H1 (cell line): ENCODE measurements at regions not wholly inside any gene's neighbourhood (a gene's known extent, or its start where the extent isn't known, plus 50 kb on each side); places are given as distances from the start of the nearest gene placed in this dataset.

Experiments
- CTCF ChIA-PET: fragments of 300-600 bp; sonication (Branson Sonifier 250); formaldehyde crosslinking; loops from one replicate; lab custom pipeline; 2021; ENCODE audit not compliant: partially characterized antibody; lab: Charles Lee
- POLR2A ChIA-PET: fragments of 300-600 bp; sonication (Branson Sonifier 250); formaldehyde crosslinking; loops from one replicate; lab custom pipeline; 2021; ENCODE audit warnings: inconsistent platforms; ENCODE audit not compliant: partially characterized antibody; lab: Charles Lee
- DNase-seq, 2 experiments: peaks; one replicate each; pipeline versions ENCODE4 v3.0.0 to v3.0.0-alpha.2; 2010 to 2022; ENCODE audit warnings: low spot score in 2 of 2, low read depth in 1 of 2, mixed read lengths in 1 of 2
- FAIRE-seq: peaks from 2 replicates; lab custom pipeline; 2011; peaks lifted over from hg19 to GRCh38; lab: Jason Lieb, UNC
- H2AFZ ChIP-seq: 2 replicates; pipeline ENCODE4 v1.8.1; 2012; ENCODE audit warnings: low read length, inconsistent platforms
- H2AK5ac ChIP-seq: 2 replicates; pipeline ENCODE4 v1.6.1; 2013; ENCODE audit warnings: low read depth, low read length
- H2BK120ac ChIP-seq: replicated peaks from 2 replicates; pipeline ENCODE3; 2013; ENCODE audit warnings: low read depth, low read length, inconsistent platforms
- H2BK12ac ChIP-seq: 2 replicates; pipeline ENCODE4 v1.6.1; 2013; ENCODE audit warnings: low read depth, low read length
- H2BK15ac ChIP-seq: 2 replicates; pipeline ENCODE4 v1.6.1; 2013; ENCODE audit warnings: low read length
- H2BK20ac ChIP-seq: 2 replicates; pipeline ENCODE4 v1.6.1; 2013; ENCODE audit warnings: low read length
- H2BK5ac ChIP-seq: 2 replicates; pipeline ENCODE4 v1.6.1; 2013; ENCODE audit warnings: low read depth, low read length
- H3K14ac ChIP-seq: 2 replicates; pipeline ENCODE4 v1.6.1; 2013; ENCODE audit warnings: inconsistent platforms; ENCODE audit not compliant: insufficient read length
- H3K18ac ChIP-seq: 2 replicates; pipeline ENCODE4 v1.6.1; 2013; ENCODE audit warnings: low read length; ENCODE audit errors: extremely low read depth
- H3K23ac ChIP-seq: 2 replicates; pipeline ENCODE4 v1.6.1; 2013; ENCODE audit warnings: inconsistent platforms; ENCODE audit not compliant: insufficient read length
- H3K23me2 ChIP-seq: 2 replicates; pipeline ENCODE4 v1.6.1; 2013; ENCODE audit warnings: low read depth, low read length
- H3K27ac ChIP-seq: 2 replicates; pipeline ENCODE4 v1.6.1; 2011; ENCODE audit warnings: low read depth, low read length, inconsistent platforms
- H3K27me3 ChIP-seq, 4 experiments: replicated peaks in 1 of 4; 1 replicate in 1 of 4; 2 replicates in 3 of 4; pipeline versions ENCODE4 v1.6.1 to v1.8.1; 2011 to 2013; ENCODE audit warnings: low read length in 3 of 4, mild to moderate bottlenecking in 3 of 4, inconsistent platforms in 2 of 4, mixed read lengths in 2 of 4, moderate library complexity in 1 of 4; ENCODE audit not compliant: control insufficient read depth in 3 of 4, insufficient read depth in 3 of 4; ENCODE audit errors: extremely low read depth in 1 of 4
- H3K36me3 ChIP-seq, 4 experiments: 2 replicates each; pipeline versions ENCODE4 v1.6.1 to v1.8.1; 2011 to 2013; ENCODE audit warnings: mild to moderate bottlenecking in 4 of 4, low read length in 3 of 4, moderate library complexity in 2 of 4, control low read depth in 1 of 4, inconsistent platforms in 1 of 4; ENCODE audit not compliant: insufficient read depth in 4 of 4, control insufficient read depth in 2 of 4
- H3K4ac ChIP-seq: replicated peaks from 2 replicates; pipeline ENCODE3; 2013; ENCODE audit warnings: low read length, low read depth, mixed read lengths, inconsistent platforms; ENCODE audit not compliant: insufficient read length
- H3K4me1 ChIP-seq, 4 experiments: replicated peaks in 1 of 4; 1 replicate in 1 of 4; 2 replicates in 3 of 4; pipeline versions ENCODE4 v1.6.1 to v1.8.1; 2011 to 2013; ENCODE audit warnings: low read length in 3 of 4, inconsistent platforms in 2 of 4, mixed read lengths in 1 of 4; ENCODE audit not compliant: insufficient read depth in 4 of 4, control insufficient read depth in 3 of 4
- H3K4me2 ChIP-seq, 2 experiments: 2 replicates each; pipeline versions ENCODE4 v1.6.1 to v1.8.1; 2011 to 2013; ENCODE audit warnings: low read depth in 2 of 2, low read length in 2 of 2, control low read depth in 1 of 2, inconsistent platforms in 1 of 2, mild to moderate bottlenecking in 1 of 2; ENCODE audit not compliant: insufficient read depth in 1 of 2
- H3K4me3 ChIP-seq, 4 experiments: fragments of 200-600, 300-600 bp in 1 of 4; sonication (generic), shearing (Covaris generic), sonication (Bioruptor Twin) in 1 of 4; 2 replicates each; pipeline versions ENCODE4 v1.5.1 to v1.8.1; 2011 to 2016; ENCODE audit warnings: low read length in 4 of 4, low read depth in 3 of 4, control low read depth in 2 of 4, inconsistent platforms in 2 of 4, mild to moderate bottlenecking in 2 of 4, mixed read lengths in 1 of 4, moderate library complexity in 1 of 4; ENCODE audit not compliant: insufficient read depth in 2 of 4; ENCODE audit errors: extremely low read depth in 1 of 4
- H3K56ac ChIP-seq: replicated peaks from 2 replicates; pipeline ENCODE3; 2013; ENCODE audit warnings: low read depth, mild to moderate bottlenecking, mixed read lengths, low read length, inconsistent platforms; ENCODE audit not compliant: insufficient read length
- H3K79me1 ChIP-seq: 2 replicates; pipeline ENCODE4 v1.6.1; 2013; ENCODE audit warnings: low read depth, low read length, control low read depth
- H3K79me2 ChIP-seq, 2 experiments: 2 replicates each; pipeline versions ENCODE4 v1.6.1 to v1.8.1; 2012 to 2013; ENCODE audit warnings: low read length in 2 of 2, mild to moderate bottlenecking in 2 of 2, inconsistent platforms in 1 of 2; ENCODE audit not compliant: insufficient read depth in 2 of 2, control insufficient read depth in 1 of 2
- H3K9ac ChIP-seq, 4 experiments: replicated peaks in 1 of 4; 1 replicate in 1 of 4; 2 replicates in 3 of 4; pipeline versions ENCODE4 v1.6.1 to v1.8.1; 2011 to 2013; ENCODE audit warnings: low read depth in 3 of 4, low read length in 3 of 4, control low read depth in 2 of 4, mild to moderate bottlenecking in 2 of 4, moderate library complexity in 2 of 4, inconsistent platforms in 1 of 4; ENCODE audit errors: extremely low read depth in 1 of 4
- H3K9me3 ChIP-seq, 2 experiments: 2 replicates each; pipeline versions ENCODE4 v1.6.1 to v1.8.1; 2012 to 2013; ENCODE audit warnings: mild to moderate bottlenecking in 2 of 2, moderate library complexity in 2 of 2, control low read depth in 1 of 2, inconsistent platforms in 1 of 2, low read depth in 1 of 2, low read length in 1 of 2, mixed read lengths in 1 of 2; ENCODE audit not compliant: insufficient read depth in 2 of 2
- H4K20me1 ChIP-seq, 2 experiments: replicated peaks in 1 of 2; 2 replicates each; pipeline versions ENCODE3 to v1.8.1; 2011 to 2013; ENCODE audit warnings: inconsistent platforms in 2 of 2, low read length in 2 of 2, mild to moderate bottlenecking in 1 of 2; ENCODE audit not compliant: insufficient read depth in 2 of 2, control insufficient read depth in 1 of 2
- H4K5ac ChIP-seq: 2 replicates; pipeline ENCODE4 v1.6.1; 2013; ENCODE audit warnings: low read length, low read depth, mixed read lengths, inconsistent platforms; ENCODE audit not compliant: insufficient read length
- H4K8ac ChIP-seq: 2 replicates; pipeline ENCODE4 v1.8.0; 2013; ENCODE audit warnings: mild to moderate bottlenecking, moderate library complexity, low read length, inconsistent platforms; ENCODE audit not compliant: insufficient read depth; ENCODE audit errors: extremely low read depth
- H4K91ac ChIP-seq: replicated peaks from 2 replicates; pipeline ENCODE3; 2013; ENCODE audit warnings: low read length, mixed read lengths, inconsistent platforms; ENCODE audit not compliant: insufficient read length
- ATF3 ChIP-seq: IDR thresholded peaks from 2 replicates; pipeline ENCODE4 v1.6.1; 2011; ENCODE audit warnings: low read depth, mild to moderate bottlenecking, low read length; ENCODE audit not compliant: insufficient read depth
- EGR1 ChIP-seq: IDR thresholded peaks from 2 replicates; pipeline ENCODE4 v1.6.1; 2011; ENCODE audit warnings: low read depth, low read length, borderline replicate concordance
- HDAC2 ChIP-seq, 2 experiments: fragments of 300-600 bp in 1 of 2; sonication (generic) in 1 of 2; IDR thresholded peaks; 2 replicates each; pipeline ENCODE4 v1.6.1; 2011 to 2012; ENCODE audit warnings: low read depth in 2 of 2, low read length in 2 of 2, mild to moderate bottlenecking in 2 of 2, moderate library complexity in 2 of 2, borderline replicate concordance in 1 of 2, inconsistent platforms in 1 of 2
- SIX5 ChIP-seq: IDR thresholded peaks from 2 replicates; pipeline ENCODE4 v1.6.1; 2011; ENCODE audit warnings: mild to moderate bottlenecking, low read depth, low read length
- TCF12 ChIP-seq: IDR thresholded peaks from 2 replicates; pipeline ENCODE4 v1.6.1; 2011; ENCODE audit warnings: low read depth, mild to moderate bottlenecking, low read length
- TEAD4 ChIP-seq: IDR thresholded peaks from 2 replicates; pipeline ENCODE4 v1.6.1; 2012; ENCODE audit warnings: low read depth, low read length, inconsistent platforms, mixed read lengths
- WGBS, 2 experiments: shearing (Covaris generic) in 1 of 2; methylation state at CpG; one replicate each; pipeline versions ENCODE4 v1.1.6 to v1.1.7; 2013 to 2015; ENCODE audit warnings: low lambda C conversion rate in 2 of 2, mixed read lengths in 2 of 2, inconsistent platforms in 1 of 2, low coverage in 1 of 2, missing lambda C conversion rate in 1 of 2; ENCODE audit not compliant: insufficient replicate concordance in 2 of 2, insufficient coverage in 1 of 2, insufficient read length in 1 of 2; ENCODE audit errors: extremely low coverage in 1 of 2, missing lambda C conversion rate in 1 of 2; 5-methylcytosine and 5-hydroxymethylcytosine counted together

- no peak for DNase-seq
- Histone ChIP-seq H2BK120ac (no peak overlapping the region), H4K8ac (no peak overlapping the region), H3K56ac (no peak overlapping the region), H3K79me1 (no peaks in the 10 kb centered on the region), H3K27ac (no peak overlapping the region), H3K4ac (no peak overlapping the region), H4K91ac (no peak overlapping the region), H3K14ac (no peak overlapping the region), H2AK5ac (no peak overlapping the region), H4K20me1 (no peaks in the 10 kb centered on the region), H2BK20ac (no peak overlapping the region), H2BK15ac (no peak overlapping the region), H2BK5ac (no peak overlapping the region), H4K5ac (no peak overlapping the region), H3K9me3 (no peaks in the 10 kb centered on the region), H3K9ac (no peak overlapping the region), H3K4me1 (no peaks in the 10 kb centered on the region; a peak in 1 of 7 replicates), H3K4me2 (no peak overlapping the region), H3K4me3 (no peak overlapping the region), H3K27me3 (no peaks in the 10 kb centered on the region; a peak in 1 of 7 replicates), H2AFZ (no peak overlapping the region), H2BK12ac (no peak overlapping the region), H3K18ac (no peak overlapping the region), H3K23ac (no peak overlapping the region), H3K23me2 (no peaks in the 10 kb centered on the region; the same call in 1 of the 2 replicates), H3K36me3 (no peaks in the 10 kb centered on the region), H3K79me2 (no peaks in the 10 kb centered on the region)
- no peak for FAIRE-seq
- WGBS, 2 experiments: 92% methylated on average over 8 of the region's 8 CpGs; no CpG with 5 or more reads in 1 of the 2 experiments
- POLR2A ChIA-PET: no interaction called here
- CTCF ChIA-PET: interaction anchor here (0.9 to 1.0 kb wide), 2 partner anchors 20 to 521 kb away, joined by 3 read pairs; no protein-coding TSS in a partner anchor
- TF ChIP-seq SIX5: no peak
- TF ChIP-seq TCF12: no peak
- no peak for TF ChIP-seq HDAC2 (IDR thresholded peaks at IDR 0.05; ENCODE audit: borderline replicate concordance in 1 of 2, low read depth in 2 of 2, low read length in 2 of 2)
- no peak for TF ChIP-seq TEAD4
- TF ChIP-seq EGR1: no peak
- no peak for TF ChIP-seq ATF3
Observed at GRCh38 chr4:189302719-189303118, 638.0 kb upstream of the FRG1 start.
